Smooth muscle cell (in vitro differentiated cells): ENCODE measurements at regions not wholly inside any gene's neighbourhood (a gene's known extent, or its start where the extent isn't known, plus 50 kb on each side); places are given as distances from the start of the nearest gene placed in this dataset.

ENCODE experiments used
- DNase-seq: peaks from one replicate; lab custom pipeline; 2025; ENCODE audit not compliant: unreplicated experiment; lab: John Stamatoyannopoulos, UW
- H2AFZ ChIP-seq: fragments of 200-600 bp; sonication (generic); 2 replicates; pipeline ENCODE4 v1.6.0; 2016; ENCODE audit warnings: antibody characterized with exemption, low read depth, mild to moderate bottlenecking
- H3F3A ChIP-seq: fragments of 200-600 bp; sonication (generic); 2 replicates; pipeline ENCODE4 v1.6.0; 2017; ENCODE audit warnings: antibody characterized with exemption, low read depth
- H3K27ac ChIP-seq: fragments of 200-600 bp; sonication (generic); 2 replicates; pipeline ENCODE4 v1.5.1; 2016; ENCODE audit warnings: low read depth, mild to moderate bottlenecking
- H3K27me3 ChIP-seq: fragments of 200-600 bp; sonication (generic); 2 replicates; pipeline ENCODE4 v1.6.1; 2016; ENCODE audit warnings: low read depth, mild to moderate bottlenecking
- H3K36me3 ChIP-seq: fragments of 200-600 bp; sonication (generic); 2 replicates; pipeline ENCODE4 v1.5.1; 2016; ENCODE audit warnings: low read depth
- H3K4me1 ChIP-seq: fragments of 200-600 bp; sonication (generic); 2 replicates; pipeline ENCODE4 v1.5.1; 2016; ENCODE audit warnings: low read depth
- H3K4me2 ChIP-seq: fragments of 200-600 bp; sonication (generic); 2 replicates; pipeline ENCODE4 v1.6.0; 2016; ENCODE audit warnings: mild to moderate bottlenecking
- H3K4me3 ChIP-seq: fragments of 200-600 bp; sonication (generic); 2 replicates; pipeline ENCODE4 v1.5.1; 2016; ENCODE audit warnings: mild to moderate bottlenecking
- H3K79me2 ChIP-seq: fragments of 200-600 bp; sonication (generic); 2 replicates; pipeline ENCODE4 v1.6.0; 2016; ENCODE audit warnings: low read depth, mild to moderate bottlenecking
- H3K9ac ChIP-seq: fragments of 200-600 bp; sonication (generic); 2 replicates; pipeline ENCODE4 v1.6.0; 2016; ENCODE audit warnings: low read depth
- H3K9me3 ChIP-seq: fragments of 200-600 bp; sonication (generic); replicated peaks from 2 replicates; pipeline ENCODE4 v1.5.1; 2016; ENCODE audit warnings: low read depth
- H4K20me1 ChIP-seq: fragments of 200-600 bp; sonication (generic); 2 replicates; pipeline ENCODE4 v1.6.0; 2016; ENCODE audit warnings: low read depth
- WGBS: methylation state at CpG from one replicate; pipeline ENCODE4 v1.1.7; 2016; ENCODE audit warnings: low lambda C conversion rate; 5-methylcytosine and 5-hydroxymethylcytosine counted together
- TF ChIP-seq, protein P1 (sequence below): fragments of 200-600 bp; sonication (generic); IDR thresholded peaks from 2 replicates; pipeline ENCODE4 v1.5.1; 2017; ENCODE audit warnings: borderline replicate concordance, mild to moderate bottlenecking, antibody characterized with exemption; ENCODE audit not compliant: insufficient read depth, poor library complexity, severe bottlenecking

DNA sequence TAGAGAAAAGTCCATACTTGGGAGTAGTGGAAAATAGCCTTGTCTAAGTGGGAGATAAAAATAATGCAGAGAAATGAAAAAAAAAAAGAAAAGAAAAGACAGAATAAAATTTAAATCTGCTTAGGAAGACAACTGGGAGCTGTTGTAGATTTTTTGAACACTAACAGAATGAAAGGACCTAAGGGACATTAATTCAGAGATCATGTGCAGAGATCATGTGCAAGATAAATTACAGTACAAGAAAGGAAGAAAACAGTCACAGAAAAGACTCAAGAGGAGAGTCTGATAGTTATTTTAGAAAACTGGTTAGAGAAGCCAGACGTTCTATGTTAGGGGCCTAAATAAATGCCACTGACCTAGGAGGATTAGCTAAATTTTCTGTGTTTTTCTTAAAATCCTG is 1226.8 kb upstream of the NUDT12 start:
- Histone ChIP-seq H3K36me3 (no peaks in the 10 kb centered on the region), H4K20me1 (no peaks in the 10 kb centered on the region), H2AFZ (peak overlapping the region; percentile 50), H3K27me3 (no peaks in the 10 kb centered on the region), H3K9ac (no peak overlapping the region), H3K4me1 (no peaks in the 10 kb centered on the region), H3K9me3 (no peaks in the 10 kb centered on the region), H3K27ac (no peak overlapping the region), H3K4me2 (no peak overlapping the region), H3F3A (no peaks in the 10 kb centered on the region), H3K4me3 (no peak overlapping the region), H3K79me2 (no peaks in the 10 kb centered on the region)
- no peak for DNase-seq
- TF ChIP-seq, protein P1, sequence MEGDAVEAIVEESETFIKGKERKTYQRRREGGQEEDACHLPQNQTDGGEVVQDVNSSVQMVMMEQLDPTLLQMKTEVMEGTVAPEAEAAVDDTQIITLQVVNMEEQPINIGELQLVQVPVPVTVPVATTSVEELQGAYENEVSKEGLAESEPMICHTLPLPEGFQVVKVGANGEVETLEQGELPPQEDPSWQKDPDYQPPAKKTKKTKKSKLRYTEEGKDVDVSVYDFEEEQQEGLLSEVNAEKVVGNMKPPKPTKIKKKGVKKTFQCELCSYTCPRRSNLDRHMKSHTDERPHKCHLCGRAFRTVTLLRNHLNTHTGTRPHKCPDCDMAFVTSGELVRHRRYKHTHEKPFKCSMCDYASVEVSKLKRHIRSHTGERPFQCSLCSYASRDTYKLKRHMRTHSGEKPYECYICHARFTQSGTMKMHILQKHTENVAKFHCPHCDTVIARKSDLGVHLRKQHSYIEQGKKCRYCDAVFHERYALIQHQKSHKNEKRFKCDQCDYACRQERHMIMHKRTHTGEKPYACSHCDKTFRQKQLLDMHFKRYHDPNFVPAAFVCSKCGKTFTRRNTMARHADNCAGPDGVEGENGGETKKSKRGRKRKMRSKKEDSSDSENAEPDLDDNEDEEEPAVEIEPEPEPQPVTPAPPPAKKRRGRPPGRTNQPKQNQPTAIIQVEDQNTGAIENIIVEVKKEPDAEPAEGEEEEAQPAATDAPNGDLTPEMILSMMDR = no peak
- 35% methylated on average over 1 of the region's 1 CpG for WGBS

DNA sequence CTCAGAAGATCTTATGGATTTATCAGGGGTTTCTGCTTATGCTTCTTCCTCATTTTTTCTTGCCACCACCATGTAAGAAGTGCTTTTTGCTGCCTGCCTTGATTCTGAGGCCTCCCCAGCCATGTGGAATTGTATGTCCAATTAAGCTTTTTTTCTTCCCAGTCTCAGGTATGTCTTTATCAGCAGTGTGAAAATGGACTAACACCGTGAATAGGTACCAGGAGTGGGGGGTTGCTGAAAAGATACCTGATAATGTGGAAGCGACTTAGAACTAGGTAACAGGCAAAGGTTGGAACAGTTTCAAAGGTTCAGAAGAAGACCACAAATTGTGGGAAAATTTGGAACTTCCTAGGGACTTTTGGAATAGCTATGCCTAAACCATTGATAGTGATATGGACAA is 1222.5 kb upstream of the NUDT12 start:
- Histone ChIP-seq H3K4me1 (no peaks in the 10 kb centered on the region), H3K4me2 (no peak overlapping the region), H2AFZ (no peak overlapping the region), H3K36me3 (no peaks in the 10 kb centered on the region), H3K4me3 (no peak overlapping the region), H3K79me2 (no peaks in the 10 kb centered on the region), H3K27me3 (no peaks in the 10 kb centered on the region), H3K9me3 (no peaks in the 10 kb centered on the region), H4K20me1 (no peaks in the 10 kb centered on the region), H3F3A (no peaks in the 10 kb centered on the region), H3K9ac (no peak overlapping the region), H3K27ac (no peak overlapping the region)
- no peak for DNase-seq
- TF ChIP-seq, protein P1 = no peak
- 95% methylated on average over 2 of the region's 2 CpGs for WGBS

DNA sequence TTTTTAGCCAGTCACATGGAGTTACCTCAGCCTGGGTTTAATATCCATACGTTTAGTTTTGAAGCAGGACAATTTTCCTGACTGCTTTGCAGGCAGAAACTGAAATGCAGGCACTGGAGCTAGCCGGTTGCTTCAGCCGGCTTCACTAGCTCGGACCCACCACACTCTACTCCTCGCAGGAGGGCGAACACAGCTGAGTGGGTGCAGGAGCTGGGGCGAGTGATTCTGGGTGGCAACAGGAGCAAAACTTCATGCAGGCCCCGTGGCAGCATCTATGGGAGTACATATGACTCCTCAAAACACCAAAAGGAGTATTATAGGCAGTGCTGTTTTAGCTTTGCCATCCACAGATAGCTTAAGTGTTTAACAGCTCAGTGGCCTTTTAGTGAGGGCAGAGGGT is 1211.8 kb upstream of the NUDT12 start:
- Histone ChIP-seq H3K79me2 (no peaks in the 10 kb centered on the region), H3K4me2 (no peak overlapping the region), H4K20me1 (no peaks in the 10 kb centered on the region), H3K4me3 (no peak overlapping the region), H3K9me3 (no peaks in the 10 kb centered on the region), H3F3A (no peaks in the 10 kb centered on the region), H2AFZ (no peak overlapping the region), H3K9ac (no peak overlapping the region), H3K4me1 (no peaks in the 10 kb centered on the region), H3K36me3 (no peaks in the 10 kb centered on the region), H3K27ac (no peak overlapping the region), H3K27me3 (no peaks in the 10 kb centered on the region)
- 98% methylated on average over 8 of the region's 8 CpGs for WGBS
- TF ChIP-seq, protein P1 = no peak
- no peak for DNase-seq

DNA sequence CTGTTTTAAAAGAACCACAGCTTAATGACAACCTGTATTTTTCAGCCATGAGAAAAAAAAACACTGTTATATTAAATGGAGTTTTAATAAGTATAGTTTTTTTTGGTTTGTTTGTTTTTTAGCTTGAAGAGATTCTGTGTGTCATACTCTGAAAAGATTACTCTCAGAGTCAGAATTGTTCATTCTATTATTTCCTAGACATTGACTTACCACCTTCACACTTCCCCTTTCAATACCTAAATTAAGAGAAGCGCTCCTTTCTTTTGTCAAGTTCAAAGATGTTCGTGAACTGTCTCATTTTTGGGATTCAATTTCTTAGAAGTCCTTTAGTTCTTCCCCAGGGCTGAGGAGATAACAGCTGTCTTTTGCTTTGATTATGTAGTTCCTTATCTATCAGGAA is 1201.6 kb upstream of the NUDT12 start:
- TF ChIP-seq, protein P1 = no peak
- Histone ChIP-seq H3F3A (no peaks in the 10 kb centered on the region), H3K27ac (no peak overlapping the region), H3K36me3 (no peaks in the 10 kb centered on the region), H3K4me1 (no peaks in the 10 kb centered on the region), H4K20me1 (no peaks in the 10 kb centered on the region), H3K9ac (no peak overlapping the region), H3K79me2 (no peaks in the 10 kb centered on the region), H3K4me2 (no peak overlapping the region), H3K4me3 (no peak overlapping the region), H3K27me3 (no peaks in the 10 kb centered on the region), H3K9me3 (no peaks in the 10 kb centered on the region), H2AFZ (no peak overlapping the region)
- WGBS = 93% methylated on average over 2 of the region's 2 CpGs
- no peak for DNase-seq
